Neural cell (in vitro differentiated cells): ENCODE measurements at regions not wholly inside any gene's neighbourhood (a gene's known extent, or its start where the extent isn't known, plus 50 kb on each side); places are given as distances from the start of the nearest gene placed in this dataset.

Experiments used
- H2AFZ ChIP-seq: fragments of 200-600, 300-800 bp; sonication (generic), shearing (Covaris generic); 2 replicates; pipeline ENCODE4 v1.6.0; 2014; ENCODE audit warnings: low read depth, mild to moderate bottlenecking, antibody characterized with exemption, low read length, moderate library complexity
- H3F3A ChIP-seq: fragments of 200-600 bp; shearing (Covaris generic); 2 replicates; pipeline ENCODE4 v1.6.1; 2016; ENCODE audit warnings: mild to moderate bottlenecking, moderate library complexity, mixed read lengths, antibody characterized with exemption, low read length; ENCODE audit not compliant: insufficient read depth, poor library complexity, severe bottlenecking
- H3K27ac ChIP-seq: fragments of 200-600, 300-800 bp; sonication (generic), shearing (Covaris generic); 2 replicates; pipeline ENCODE4 v1.5.1; 2014; ENCODE audit warnings: mild to moderate bottlenecking, low read length, moderate library complexity
- H3K27me3 ChIP-seq: fragments of 300-800, 200-600 bp; sonication (generic), shearing (Covaris generic); 2 replicates; pipeline ENCODE4 v1.6.0; 2014; ENCODE audit warnings: mild to moderate bottlenecking, low read depth, low read length, moderate library complexity; ENCODE audit not compliant: insufficient read depth
- H3K36me3 ChIP-seq: fragments of 300-800, 200-600 bp; sonication (generic), shearing (Covaris generic); 2 replicates; pipeline ENCODE4 v1.5.1; 2014; ENCODE audit warnings: mild to moderate bottlenecking, antibody characterized with exemption, low read length, moderate library complexity; ENCODE audit not compliant: insufficient read depth
- H3K4me2 ChIP-seq: fragments of 300-800, 200-600 bp; sonication (generic), shearing (Covaris generic); 2 replicates; pipeline ENCODE4 v1.6.0; 2014; ENCODE audit warnings: mild to moderate bottlenecking, low read length
- H3K4me3 ChIP-seq: fragments of 300-800, 200-600 bp; sonication (generic), shearing (Covaris generic); 2 replicates; pipeline ENCODE4 v1.5.1; 2014; ENCODE audit warnings: mild to moderate bottlenecking, low read length, moderate library complexity
- H3K79me2 ChIP-seq: fragments of 200-600 bp; shearing (Covaris generic); replicated peaks from 2 replicates; pipeline ENCODE4 v1.6.0; 2014; ENCODE audit warnings: mild to moderate bottlenecking, low read length, moderate library complexity; ENCODE audit not compliant: insufficient read depth
- H3K9ac ChIP-seq: fragments of 300-800, 200-600 bp; sonication (generic), shearing (Covaris generic); 2 replicates; pipeline ENCODE4 v1.6.1; 2016; ENCODE audit warnings: mild to moderate bottlenecking, low read length, mixed read lengths
- H3K9me2 ChIP-seq: fragments of 200-600 bp; shearing (Covaris generic); 2 replicates; pipeline ENCODE4 v1.6.1; 2016; ENCODE audit warnings: mild to moderate bottlenecking, low read length, mixed read lengths; ENCODE audit not compliant: insufficient read depth
- H3K9me3 ChIP-seq: fragments of 200-600, 300-800 bp; sonication (generic), shearing (Covaris generic); 2 replicates; pipeline ENCODE4 v1.6.1; 2016; ENCODE audit warnings: mild to moderate bottlenecking, mixed run types, low read length, moderate library complexity, mixed read lengths
- H4K20me1 ChIP-seq: fragments of 200-600 bp; shearing (Covaris generic); 2 replicates; pipeline ENCODE4 v1.6.1; 2016; ENCODE audit warnings: mild to moderate bottlenecking, mixed run types; ENCODE audit not compliant: insufficient read depth
- EP300 ChIP-seq: fragments of 450-650 bp; conservative IDR thresholded peaks from 2 replicates; pipeline ENCODE4 v1.6.1; 2014; ENCODE audit warnings: antibody characterized with exemption, mild to moderate bottlenecking, moderate library complexity; ENCODE audit not compliant: poor library complexity, severe bottlenecking
- EZH2 ChIP-seq: fragments of 200-600, 300-800 bp; shearing (Covaris generic), sonication (generic); IDR thresholded peaks from 2 replicates; pipeline ENCODE4 v1.6.1; 2014; ENCODE audit warnings: antibody characterized with exemption, low read length, borderline replicate concordance, mild to moderate bottlenecking; ENCODE audit not compliant: insufficient read depth, poor library complexity, severe bottlenecking
- MXI1 ChIP-seq: fragments of 450-650 bp; conservative IDR thresholded peaks from 2 replicates; pipeline ENCODE4 v1.6.1; 2014; ENCODE audit warnings: antibody characterized with exemption, mild to moderate bottlenecking; ENCODE audit not compliant: poor library complexity, severe bottlenecking
- POLR2AphosphoS5 ChIP-seq: IDR thresholded peaks from 2 replicates; pipeline ENCODE4 v1.6.1; 2012
- RAD21 ChIP-seq: fragments of 450-650 bp; conservative IDR thresholded peaks from 2 replicates; pipeline ENCODE4 v1.6.1; 2014; ENCODE audit warnings: antibody characterized with exemption, mild to moderate bottlenecking, moderate library complexity
- REST ChIP-seq: IDR thresholded peaks from 2 replicates; pipeline ENCODE4 v1.6.1; 2012; ENCODE audit warnings: borderline replicate concordance
- SMC3 ChIP-seq: fragments of 450-650 bp; conservative IDR thresholded peaks from 2 replicates; pipeline ENCODE4 v1.6.1; 2014; ENCODE audit warnings: antibody characterized with exemption, mild to moderate bottlenecking, moderate library complexity; ENCODE audit not compliant: poor library complexity
- TAF1 ChIP-seq: IDR thresholded peaks from 2 replicates; pipeline ENCODE4 v1.6.1; 2012; ENCODE audit warnings: low read depth
- TF ChIP-seq, protein P1 (sequence below): fragments of 450-650 bp; IDR thresholded peaks from 2 replicates; pipeline ENCODE4 v1.5.1; 2014; ENCODE audit warnings: antibody characterized with exemption, mild to moderate bottlenecking, moderate library complexity; ENCODE audit not compliant: poor library complexity, severe bottlenecking

DNA sequence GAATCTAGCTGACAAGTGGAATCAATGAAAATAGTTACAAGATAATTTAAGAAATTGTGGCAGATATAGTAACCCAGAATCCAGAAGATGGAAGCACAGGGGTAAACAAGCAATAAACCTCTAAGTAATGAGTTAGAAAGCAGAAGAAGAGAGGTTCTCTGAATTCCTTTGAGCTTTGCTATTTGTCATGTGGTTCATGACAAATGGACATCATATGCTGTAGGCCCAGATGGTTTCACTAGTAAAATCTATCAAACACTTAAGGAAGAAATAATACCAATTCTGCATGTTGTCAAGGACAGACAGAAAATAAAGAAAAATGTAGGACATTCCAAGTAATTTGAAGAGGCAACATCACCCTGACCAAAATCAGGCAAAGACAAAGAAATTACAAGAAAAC lies 480.8 kb upstream of the INTU start:
- H3F3A ChIP-seq: no peaks in the 10 kb centered on the region
- no peak overlapping the region for H3K27ac ChIP-seq
- H3K9me2 ChIP-seq: no peaks in the 10 kb centered on the region
- no peaks in the 10 kb centered on the region for H4K20me1 ChIP-seq
- no peak overlapping the region for H2AFZ ChIP-seq
- H3K27me3 ChIP-seq: no peaks in the 10 kb centered on the region
- no peaks in the 10 kb centered on the region for H3K36me3 ChIP-seq
- no peaks in the 10 kb centered on the region for H3K79me2 ChIP-seq
- no peak overlapping the region for H3K9ac ChIP-seq
- H3K4me3 ChIP-seq: no peak overlapping the region
- no peak overlapping the region for H3K4me2 ChIP-seq
- TF ChIP-seq POLR2AphosphoS5 (no peak), EP300 (no peak), EZH2 (no peak), TAF1 (no peak), SMC3 (no peak), REST (no peak), RAD21 (no peak), MXI1 (no peak)
- TF ChIP-seq, protein P1, sequence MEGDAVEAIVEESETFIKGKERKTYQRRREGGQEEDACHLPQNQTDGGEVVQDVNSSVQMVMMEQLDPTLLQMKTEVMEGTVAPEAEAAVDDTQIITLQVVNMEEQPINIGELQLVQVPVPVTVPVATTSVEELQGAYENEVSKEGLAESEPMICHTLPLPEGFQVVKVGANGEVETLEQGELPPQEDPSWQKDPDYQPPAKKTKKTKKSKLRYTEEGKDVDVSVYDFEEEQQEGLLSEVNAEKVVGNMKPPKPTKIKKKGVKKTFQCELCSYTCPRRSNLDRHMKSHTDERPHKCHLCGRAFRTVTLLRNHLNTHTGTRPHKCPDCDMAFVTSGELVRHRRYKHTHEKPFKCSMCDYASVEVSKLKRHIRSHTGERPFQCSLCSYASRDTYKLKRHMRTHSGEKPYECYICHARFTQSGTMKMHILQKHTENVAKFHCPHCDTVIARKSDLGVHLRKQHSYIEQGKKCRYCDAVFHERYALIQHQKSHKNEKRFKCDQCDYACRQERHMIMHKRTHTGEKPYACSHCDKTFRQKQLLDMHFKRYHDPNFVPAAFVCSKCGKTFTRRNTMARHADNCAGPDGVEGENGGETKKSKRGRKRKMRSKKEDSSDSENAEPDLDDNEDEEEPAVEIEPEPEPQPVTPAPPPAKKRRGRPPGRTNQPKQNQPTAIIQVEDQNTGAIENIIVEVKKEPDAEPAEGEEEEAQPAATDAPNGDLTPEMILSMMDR: no peak
- H3K9me3 ChIP-seq: no peaks in the 10 kb centered on the region

DNA sequence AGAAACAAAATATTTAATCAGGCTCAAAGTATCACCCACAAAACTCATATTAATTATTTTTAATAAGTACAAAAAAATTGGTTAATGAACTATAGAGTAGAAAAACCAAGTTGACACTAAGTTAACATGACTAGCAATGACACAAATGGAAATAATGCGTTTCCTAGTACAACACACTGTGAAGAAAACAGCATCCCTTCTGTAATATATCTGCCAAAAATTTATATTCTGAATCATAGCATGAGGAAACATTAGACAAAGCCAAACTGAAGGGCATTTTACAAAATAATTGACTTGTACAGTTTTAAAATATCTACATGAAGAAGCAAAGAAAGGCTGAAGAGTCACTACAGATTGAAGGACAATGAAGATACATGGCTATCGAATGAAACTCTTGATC lies 477.6 kb upstream of the INTU start:
- H3K9me2 ChIP-seq: no peaks in the 10 kb centered on the region
- no peaks in the 10 kb centered on the region for H3F3A ChIP-seq
- no peak for TF ChIP-seq EZH2
- TF ChIP-seq POLR2AphosphoS5: no peak
- TF ChIP-seq, protein P1: no peak
- no peak for TF ChIP-seq REST
- TF ChIP-seq MXI1: no peak
- no peak overlapping the region for H3K27ac ChIP-seq
- no peaks in the 10 kb centered on the region for H3K9me3 ChIP-seq
- no peaks in the 10 kb centered on the region for H3K36me3 ChIP-seq
- no peaks in the 10 kb centered on the region for H3K27me3 ChIP-seq
- no peak overlapping the region for H3K4me3 ChIP-seq
- H2AFZ ChIP-seq: no peak overlapping the region
- no peak overlapping the region for H3K4me2 ChIP-seq
- H4K20me1 ChIP-seq: no peaks in the 10 kb centered on the region
- H3K9ac ChIP-seq: no peak overlapping the region
- no peaks in the 10 kb centered on the region for H3K79me2 ChIP-seq
